Activated T-helper 1 cell treated with Interleukin-2 at 50 U/mL for 16 hours (primary cell): ENCODE measurements at regions not wholly inside any gene's neighbourhood (a gene's known extent, or its start where the extent isn't known, plus 50 kb on each side); places are given as distances from the start of the nearest gene placed in this dataset.
"Not testable (repeated sequence)": the region's sequence is repeated elsewhere in the genome, so short reads cannot be mapped to it uniquely, and the experiment has no call there.

ENCODE experiments used
- DNase-seq: peaks from one replicate; pipeline ENCODE4 v3.0.0-alpha.2; 2020; ENCODE audit warnings: low read depth

- no peak for DNase-seq
These were observed 101.9 kb upstream of the ZPLD1 start for GRCh38 chr3:102332934-102333333.

DNA sequence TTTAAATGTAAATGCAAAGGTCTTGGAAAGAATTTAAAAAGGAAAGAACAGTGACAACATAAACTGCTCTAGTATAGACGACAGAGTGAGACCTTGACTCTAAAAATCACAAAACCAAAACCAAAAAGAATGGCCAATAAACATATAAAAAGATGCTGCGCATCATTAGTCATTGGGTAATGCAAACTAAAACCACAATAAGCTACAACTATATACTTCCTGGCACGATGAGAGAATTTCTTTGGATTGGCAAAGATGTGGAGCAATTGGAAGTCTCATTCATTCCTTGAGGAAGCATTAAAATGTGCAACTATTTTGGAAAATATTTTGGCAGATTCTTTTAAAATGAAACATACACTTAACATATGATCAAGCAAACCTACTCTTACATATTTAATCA lies 98.7 kb upstream of the ZPLD1 start:
- no peak for DNase-seq

GRCh38 chr3:102339671-102340070 lies 95.1 kb upstream of the ZPLD1 start:
- DNase-seq = no peak

GRCh38 chr3:102346897-102347296 lies 87.9 kb upstream of the ZPLD1 start:
- DNase-seq = no peak

DNA sequence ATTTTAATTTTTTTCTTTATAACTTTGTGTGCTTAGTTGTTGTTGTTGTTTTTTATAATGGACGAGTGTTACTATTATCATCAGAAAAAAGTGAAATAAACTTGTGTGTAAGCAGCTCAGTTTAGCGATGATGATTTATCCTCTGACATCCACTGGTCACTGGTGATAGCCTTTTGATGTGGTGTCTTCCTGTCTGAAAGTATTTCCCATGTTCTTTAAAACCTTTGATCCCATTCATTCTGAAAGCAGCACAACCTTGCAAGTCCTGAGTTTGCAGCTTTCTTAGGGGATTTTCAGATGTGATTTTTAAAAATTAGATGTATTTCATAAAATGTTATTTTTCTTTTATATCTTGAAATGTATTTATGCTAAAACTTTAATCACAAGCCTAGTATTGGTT lies 85.9 kb upstream of the ZPLD1 start:
- DNase-seq = no peak

GRCh38 chr3:102353148-102353547 lies 81.7 kb upstream of the ZPLD1 start:
- DNase-seq = no peak

GRCh38 chr3:102353805-102354204 lies 81.0 kb upstream of the ZPLD1 start:
- DNase-seq = no peak

- DNase-seq = no peak
These were observed 79.8 kb upstream of the ZPLD1 start for GRCh38 chr3:102354818-102355515.

DNA sequence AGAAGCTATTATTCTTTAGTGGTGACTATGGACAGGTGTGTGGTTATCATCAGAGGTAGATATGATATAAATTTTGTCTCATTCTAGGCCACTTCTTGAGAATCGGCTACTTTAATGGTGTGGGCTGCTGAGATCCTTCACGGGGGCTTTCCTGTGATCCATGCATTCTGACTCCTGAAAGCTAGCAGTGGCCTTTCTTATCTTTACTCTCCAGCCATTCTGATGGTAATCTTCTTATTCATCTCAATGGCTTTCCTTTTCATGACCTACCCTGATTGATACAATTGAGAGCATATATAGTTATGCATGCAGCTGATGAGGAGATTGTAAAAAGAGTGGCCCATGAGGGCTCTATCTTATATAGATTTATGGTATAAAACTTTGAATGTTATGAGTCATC lies 78.3 kb upstream of the ZPLD1 start:
- no peak for DNase-seq

- not testable (repeated sequence) for DNase-seq
These were observed 77.5 kb upstream of the ZPLD1 start for GRCh38 chr3:102357313-102357712.

GRCh38 chr3:102360183-102360860 lies 74.5 kb upstream of the ZPLD1 start:
- DNase-seq = no peak

GRCh38 chr3:102361101-102361500 lies 73.7 kb upstream of the ZPLD1 start:
- no peak for DNase-seq

DNA sequence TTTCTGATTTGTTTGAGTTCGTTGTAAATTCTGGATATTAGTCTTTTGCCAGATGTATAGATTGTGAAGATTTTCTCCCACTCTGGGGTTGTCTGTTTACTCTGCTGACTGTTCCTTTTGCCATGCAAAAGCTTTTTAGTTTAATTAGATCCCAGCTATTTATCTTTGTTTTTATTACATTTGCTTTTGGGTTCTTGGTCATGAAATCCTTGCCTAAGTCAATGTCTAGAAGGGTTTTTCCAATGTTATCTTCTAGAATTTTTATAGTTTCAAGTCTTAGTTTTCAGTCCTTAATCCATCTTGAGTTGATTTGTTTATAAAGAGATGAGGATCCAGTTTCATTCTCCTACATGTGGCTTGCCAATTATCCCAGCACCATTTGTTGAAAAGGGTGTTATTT lies 68.7 kb upstream of the ZPLD1 start:
- DNase-seq = not testable (repeated sequence)

DNA sequence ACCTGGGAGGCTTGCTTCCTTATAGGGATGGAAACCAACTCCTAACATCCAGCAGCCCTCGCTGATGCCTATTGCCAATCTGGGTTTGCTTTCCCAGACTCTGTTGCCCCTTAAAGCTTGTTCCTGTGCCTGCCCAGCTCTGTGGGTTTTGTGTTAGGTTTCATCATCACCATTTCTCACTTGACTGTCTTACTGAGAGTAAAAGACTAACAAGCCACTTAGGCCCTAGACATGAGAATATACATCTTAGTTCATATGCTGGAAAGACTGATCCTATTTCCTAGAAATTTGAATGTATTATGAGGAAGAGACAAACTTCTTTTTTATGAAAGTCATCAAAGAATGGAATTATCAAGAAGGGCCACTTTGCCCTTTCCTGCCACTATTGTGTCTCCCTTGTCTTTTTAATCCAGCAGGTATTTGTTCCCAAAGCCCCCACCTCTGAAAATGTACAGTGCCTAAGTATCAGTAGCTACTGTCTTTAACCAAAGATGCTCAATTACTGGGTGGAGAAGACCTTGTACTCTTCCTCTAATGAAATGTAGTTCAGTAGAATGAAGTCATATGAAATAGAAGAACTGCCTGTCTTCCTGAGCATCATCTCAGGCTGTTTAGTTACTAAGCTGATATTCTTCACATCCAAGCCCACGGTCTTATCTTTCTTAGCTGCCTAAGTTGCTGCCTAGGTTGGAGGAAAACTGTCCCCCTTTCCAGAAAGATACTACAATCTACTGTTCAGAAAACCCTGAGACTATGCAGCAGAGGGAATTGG lies 59.8 kb upstream of the ZPLD1 start:
- DNase-seq = no peak

DNA sequence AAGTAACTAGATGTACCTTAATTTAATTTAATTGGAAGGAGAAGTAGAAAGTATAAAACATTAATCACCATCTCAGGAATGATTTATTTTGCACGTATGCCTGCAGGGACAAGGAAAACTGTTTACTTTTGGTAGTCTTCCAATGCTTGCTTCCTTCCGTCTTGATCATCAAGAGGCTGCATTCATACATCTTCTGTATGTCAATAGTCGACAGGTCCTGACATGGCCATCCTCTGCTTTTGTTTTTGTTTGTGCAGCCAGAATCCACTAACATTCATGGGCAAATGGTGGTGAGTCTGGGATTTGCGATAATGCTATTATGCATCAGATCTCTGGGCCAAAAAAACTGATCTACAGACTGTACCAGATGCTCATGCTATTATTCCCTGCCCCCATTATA lies 56.6 kb upstream of the ZPLD1 start:
- no peak for DNase-seq

DNA sequence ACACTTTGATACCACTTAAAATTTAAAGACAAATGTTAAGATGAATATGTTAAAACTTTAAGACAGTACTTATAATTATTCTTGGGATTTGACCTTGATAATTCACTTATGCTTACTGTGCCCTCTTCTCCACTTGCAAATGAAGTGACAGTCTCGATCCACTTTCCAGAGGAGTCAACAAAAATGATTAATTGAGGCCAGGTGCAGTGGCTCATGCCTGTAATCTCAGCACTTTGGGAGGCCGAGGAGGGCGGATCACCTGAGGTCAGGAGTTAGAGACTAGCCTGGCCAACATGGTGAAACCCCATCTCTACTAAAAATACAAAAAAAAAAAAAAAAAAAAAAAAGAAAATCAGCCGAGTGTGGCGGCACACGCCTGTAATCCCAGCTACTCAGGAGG lies 52.6 kb upstream of the ZPLD1 start:
- DNase-seq = not testable (repeated sequence)
